HG03045 (cell line): ENCODE measurements at regions not wholly inside any gene's neighbourhood (a gene's known extent, or its start where the extent isn't known, plus 50 kb on each side); places are given as distances from the start of the nearest gene placed in this dataset.
"Not testable (repeated sequence)": the region's sequence is repeated elsewhere in the genome, so short reads cannot be mapped to it uniquely, and the experiment has no call there.

Source experiments
- ATAC-seq: cut with Tn5 transposase; IDR thresholded peaks from one replicate; pipeline ENCODE4 v1.9.1; 2021; ENCODE audit warnings: mild to moderate bottlenecking, moderate library complexity; ENCODE audit not compliant: unreplicated experiment

- no peak for ATAC-seq
These were observed 180.0 kb upstream of the CXCR4 start for GRCh38 chr2:136297994-136298393.

GRCh38 chr2:136297312-136297711 lies 179.4 kb upstream of the CXCR4 start:
- no peak for ATAC-seq

- ATAC-seq = no peak
These were observed 177.2 kb upstream of the CXCR4 start for GRCh38 chr2:136295168-136295567.

- no peak for ATAC-seq
These were observed 173.9 kb upstream of the CXCR4 start for GRCh38 chr2:136291871-136292270.

GRCh38 chr2:136290326-136290725 lies 172.4 kb upstream of the CXCR4 start:
- no peak for ATAC-seq

- ATAC-seq = no peak
These were observed 170.3 kb upstream of the CXCR4 start for GRCh38 chr2:136288249-136288648.

- ATAC-seq = no peak
These were observed 168.5 kb upstream of the CXCR4 start for GRCh38 chr2:136286423-136286822.

GRCh38 chr2:136284226-136285119 lies 166.5 kb upstream of the CXCR4 start:
- no peak for ATAC-seq

- no peak for ATAC-seq
These were observed 164.3 kb upstream of the CXCR4 start for GRCh38 chr2:136282251-136282650.

- no peak for ATAC-seq
These were observed 163.5 kb upstream of the CXCR4 start for GRCh38 chr2:136281281-136282114.

GRCh38 chr2:136266346-136266745 lies 148.4 kb upstream of the CXCR4 start:
- ATAC-seq = not testable (repeated sequence)

- ATAC-seq = no peak
These were observed 141.6 kb upstream of the CXCR4 start for GRCh38 chr2:136259551-136259950.

GRCh38 chr2:136257893-136258292 lies 139.9 kb upstream of the CXCR4 start:
- ATAC-seq = no peak

GRCh38 chr2:136255648-136256461 lies 137.9 kb upstream of the CXCR4 start:
- ATAC-seq = no peak

- no peak for ATAC-seq
These were observed 137.2 kb upstream of the CXCR4 start for GRCh38 chr2:136255127-136255526.

- no peak for ATAC-seq
These were observed 136.7 kb upstream of the CXCR4 start for GRCh38 chr2:136254681-136255080.

GRCh38 chr2:136253288-136254004 lies 135.5 kb upstream of the CXCR4 start:
- no peak for ATAC-seq

- ATAC-seq = no peak
These were observed 134.1 kb upstream of the CXCR4 start for GRCh38 chr2:136251885-136252585.

GRCh38 chr2:136251197-136251884 lies 133.4 kb upstream of the CXCR4 start:
- no peak for ATAC-seq
